ENCODE measurements at regions not wholly inside any gene's neighbourhood (a gene's known extent, or its start where the extent isn't known, plus 50 kb on each side); places are given as distances from the start of the nearest gene placed in this dataset.

DNA sequence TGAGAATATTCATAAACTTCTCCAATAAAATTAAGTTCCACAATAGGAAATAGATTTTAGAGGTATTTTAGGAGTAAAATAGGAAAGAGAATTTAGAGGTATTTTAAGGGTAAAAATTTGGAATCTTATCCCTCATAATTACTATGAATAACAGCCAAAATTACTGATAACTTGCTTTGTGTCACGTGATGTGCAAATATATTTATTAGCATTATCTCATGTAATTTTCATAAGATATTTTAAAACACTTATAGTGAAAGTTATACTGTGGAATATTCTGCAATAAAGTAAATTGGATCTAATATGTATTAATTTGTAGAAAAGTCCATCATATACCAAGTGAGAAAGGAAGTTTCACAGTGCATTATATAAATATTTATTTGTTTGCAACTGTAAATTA, 64.2 kb upstream of the VWDE start:
- TF ChIP-seq, protein P1, sequence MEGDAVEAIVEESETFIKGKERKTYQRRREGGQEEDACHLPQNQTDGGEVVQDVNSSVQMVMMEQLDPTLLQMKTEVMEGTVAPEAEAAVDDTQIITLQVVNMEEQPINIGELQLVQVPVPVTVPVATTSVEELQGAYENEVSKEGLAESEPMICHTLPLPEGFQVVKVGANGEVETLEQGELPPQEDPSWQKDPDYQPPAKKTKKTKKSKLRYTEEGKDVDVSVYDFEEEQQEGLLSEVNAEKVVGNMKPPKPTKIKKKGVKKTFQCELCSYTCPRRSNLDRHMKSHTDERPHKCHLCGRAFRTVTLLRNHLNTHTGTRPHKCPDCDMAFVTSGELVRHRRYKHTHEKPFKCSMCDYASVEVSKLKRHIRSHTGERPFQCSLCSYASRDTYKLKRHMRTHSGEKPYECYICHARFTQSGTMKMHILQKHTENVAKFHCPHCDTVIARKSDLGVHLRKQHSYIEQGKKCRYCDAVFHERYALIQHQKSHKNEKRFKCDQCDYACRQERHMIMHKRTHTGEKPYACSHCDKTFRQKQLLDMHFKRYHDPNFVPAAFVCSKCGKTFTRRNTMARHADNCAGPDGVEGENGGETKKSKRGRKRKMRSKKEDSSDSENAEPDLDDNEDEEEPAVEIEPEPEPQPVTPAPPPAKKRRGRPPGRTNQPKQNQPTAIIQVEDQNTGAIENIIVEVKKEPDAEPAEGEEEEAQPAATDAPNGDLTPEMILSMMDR (IDR thresholded peaks at IDR 0.05) = no peak
- no peak for TF ChIP-seq POLR2A (IDR thresholded peaks at IDR 0.05)
